Body of pancreas (tissue), 4 donors: ENCODE measurements at regions not wholly inside any gene's neighbourhood (a gene's known extent, or its start where the extent isn't known, plus 50 kb on each side); places are given as distances from the start of the nearest gene placed in this dataset.

Experiments used
- ATAC-seq: fragments of 150-250 bp; one replicate; pipeline ENCODE4 v1.9.1; 2016
- DNase-seq, 4 donors: peaks; one replicate each; pipeline ENCODE4 v3.0.0-alpha.2; 2019
- H3K27ac ChIP-seq, 4 donors: fragments of 200-600 bp; sonication (generic); 1 replicate in 3 of 4; 2 replicates in 1 of 4; pipeline versions ENCODE4 v1.5.1 to v1.6.1; 2016 to 2019; ENCODE audit warnings: mild to moderate bottlenecking in 1 of 4, mixed read lengths in 1 of 4, moderate library complexity in 1 of 4
- H3K27me3 ChIP-seq, 2 donors: fragments of 200-600 bp; sonication (generic); one replicate each; pipeline ENCODE4 v1.6.0; 2016; ENCODE audit warnings: mild to moderate bottlenecking in 1 of 2
- H3K36me3 ChIP-seq, 2 donors: fragments of 200-600 bp; sonication (generic); replicated peaks in 1 of 2; 2 replicates each; pipeline ENCODE4 v1.5.1; 2016; ENCODE audit warnings: low read depth in 2 of 2; ENCODE audit not compliant: insufficient read depth in 1 of 2
- H3K4me1 ChIP-seq: fragments of 200-600 bp; sonication (generic); one replicate; pipeline ENCODE4 v1.6.0; 2016
- H3K4me3 ChIP-seq, 2 donors: fragments of 200-600 bp; sonication (generic); 1 replicate in 1 of 2; 2 replicates in 1 of 2; pipeline ENCODE4 v1.5.1; 2016 to 2019
- H3K9me3 ChIP-seq, 3 donors: fragments of 200-600 bp; sonication (generic); 1 replicate in 2 of 3; 2 replicates in 1 of 3; pipeline ENCODE4 v1.5.1; 2016
- CTCF ChIP-seq, 7 experiments: fragments of 450-650 bp in 4 of 7; fragments of 200-600 bp in 3 of 7; sonication (generic) in 3 of 7; IDR thresholded peaks; one replicate each; pipeline ENCODE4 v1.5.1; 2016 to 2019; ENCODE audit warnings: antibody characterized with exemption in 7 of 7
- POLR2A ChIP-seq, 3 donors: fragments of 450-650 bp; IDR thresholded peaks; one replicate each; pipeline ENCODE4 v1.6.1; 2016; ENCODE audit warnings: antibody characterized with exemption in 3 of 3, mild to moderate bottlenecking in 2 of 3
- WGBS, 2 donors: methylation state at CpG; one replicate each; pipeline ENCODE4 v1.1.5; 2017; 5-methylcytosine and 5-hydroxymethylcytosine counted together
- intact Hi-C: fragments of 100-400 bp; cut with DNase I; formaldehyde crosslinking; loops from one replicate; pipeline ENCODE4 v1.15.1; 2023

- H3K4me1 ChIP-seq, result no peaks in the 10 kb centered on the region
- no peak overlapping the region for H3K4me3 ChIP-seq
- H3K27ac ChIP-seq, result peak overlapping the region in 1 of 4 donors; percentile 36
- DNase-seq (no peak), ATAC-seq (peak; percentile 68)
- TF ChIP-seq CTCF (IDR thresholded peaks at IDR 0.05), result no peak
- TF ChIP-seq POLR2A (IDR thresholded peaks at IDR 0.05), result no peak
- H3K36me3 ChIP-seq, result no peaks in the 10 kb centered on the region
- no peaks in the 10 kb centered on the region for H3K27me3 ChIP-seq
- no peaks in the 10 kb centered on the region for H3K9me3 ChIP-seq
- intact Hi-C loops, result no loop called here
- 38 to 50% methylated on average over 5 of the region's 5 CpGs for WGBS, 2 donors
Observed at GRCh38 chr2:64779117-64779690, 125.5 kb upstream of the SERTAD2 start.

DNA sequence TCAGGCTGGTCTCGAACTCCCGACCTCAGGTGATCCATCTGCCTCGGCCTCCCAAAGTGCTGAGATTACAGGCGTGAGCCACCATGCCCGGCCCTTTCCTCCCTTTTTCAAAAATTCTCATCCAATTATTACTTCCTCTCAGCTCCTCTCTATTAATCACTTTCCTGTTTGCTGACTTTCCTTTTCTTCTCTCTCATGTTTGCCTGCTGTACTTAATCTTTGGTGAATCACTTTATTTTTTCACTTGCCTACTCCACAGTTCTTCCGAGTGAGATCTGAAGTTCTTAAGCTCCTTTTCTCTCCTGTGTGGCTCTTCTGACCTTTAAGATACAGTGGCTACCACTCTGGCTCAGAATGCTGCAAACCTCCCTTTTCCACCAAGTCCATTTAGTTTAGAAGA is 126.3 kb upstream of the SERTAD2 start:
- TF ChIP-seq POLR2A (IDR thresholded peaks at IDR 0.05) (no peak), CTCF (IDR thresholded peaks at IDR 0.05) (no peak)
- intact Hi-C loops, result no loop called here
- H3K36me3 ChIP-seq, result no peaks in the 10 kb centered on the region
- ATAC-seq (no peak), DNase-seq (no peak)
- no peaks in the 10 kb centered on the region for H3K4me1 ChIP-seq
- 82 to 95% methylated on average over 6 of the region's 6 CpGs for WGBS, 2 donors
- no peak overlapping the region for H3K4me3 ChIP-seq
- H3K9me3 ChIP-seq, result no peaks in the 10 kb centered on the region
- no peak overlapping the region for H3K27ac ChIP-seq
- H3K27me3 ChIP-seq, result no peaks in the 10 kb centered on the region

- DNase-seq (no peak), ATAC-seq (no peak)
- H3K4me1 ChIP-seq, result no peaks in the 10 kb centered on the region
- no peak for TF ChIP-seq CTCF (IDR thresholded peaks at IDR 0.05)
- no peak for TF ChIP-seq POLR2A (IDR thresholded peaks at IDR 0.05)
- no peak overlapping the region for H3K4me3 ChIP-seq
- no peaks in the 10 kb centered on the region for H3K9me3 ChIP-seq
- H3K27ac ChIP-seq, result no peak overlapping the region
- no peaks in the 10 kb centered on the region for H3K36me3 ChIP-seq
- 92 to 95% methylated on average over 2 of the region's 2 CpGs for WGBS, 2 donors
- no peaks in the 10 kb centered on the region for H3K27me3 ChIP-seq
- intact Hi-C loops, result no loop called here
Observed at GRCh38 chr2:64781711-64782390, 128.1 kb upstream of the SERTAD2 start.

DNA sequence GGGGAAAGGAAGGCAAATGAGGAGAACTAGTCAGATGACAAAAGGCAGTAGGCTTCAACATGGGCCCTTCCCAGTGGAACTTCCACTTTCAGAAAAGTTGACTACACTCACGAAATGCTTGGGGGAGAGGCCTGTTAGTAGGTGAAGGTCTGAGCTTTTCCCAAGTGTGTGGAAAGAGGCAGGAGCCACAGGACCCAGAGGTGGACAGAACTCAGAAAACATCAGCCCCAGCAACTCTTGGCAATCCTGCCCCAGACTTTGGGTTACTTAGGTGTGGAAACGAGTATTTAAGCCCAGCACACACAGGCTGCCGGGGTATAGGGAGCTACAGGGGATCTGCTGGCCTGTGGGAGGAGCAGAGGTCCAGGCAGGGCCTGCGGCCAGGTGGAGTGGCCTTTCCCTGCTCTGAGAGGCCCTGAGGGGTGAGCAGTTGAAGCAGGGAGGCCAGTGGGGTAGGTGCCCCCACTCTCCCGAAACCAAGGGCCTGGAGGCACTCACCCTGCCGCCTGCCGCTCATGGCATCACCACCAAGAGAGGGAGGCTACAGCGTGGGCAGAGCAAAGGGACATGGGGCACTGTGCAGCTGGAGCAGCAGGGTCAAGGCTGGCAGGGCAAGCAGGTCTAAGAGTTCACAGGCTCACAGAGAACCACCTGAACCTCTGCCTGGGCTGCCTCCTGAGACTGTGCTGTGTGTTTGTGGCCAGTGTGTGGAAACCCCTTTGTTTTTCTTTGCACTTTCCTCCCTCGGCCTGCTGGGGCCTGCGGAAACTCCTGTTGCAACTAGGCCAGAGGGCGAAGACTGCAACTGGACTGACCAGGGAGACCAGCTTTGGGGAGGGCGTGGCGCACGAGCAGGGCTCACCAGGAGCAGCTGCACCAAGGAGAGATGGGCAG is 130.7 kb upstream of the SERTAD2 start:
- no peaks in the 10 kb centered on the region for H3K9me3 ChIP-seq
- no peak overlapping the region for H3K4me3 ChIP-seq
- ATAC-seq, result no peak
- intact Hi-C loops, result no loop called here
- H3K27me3 ChIP-seq, result no peaks in the 10 kb centered on the region
- 88 to 90% methylated on average over 13 to 14 of the region's 14 CpGs for WGBS, 2 donors
- no peak overlapping the region for H3K27ac ChIP-seq
- H3K4me1 ChIP-seq, result peaks cover under 1% of the 10 kb centered on the region
- H3K36me3 ChIP-seq, result no peaks in the 10 kb centered on the region
- TF ChIP-seq CTCF (IDR thresholded peaks at IDR 0.05) (no peak), POLR2A (IDR thresholded peaks at IDR 0.05) (no peak)
- no peak for DNase-seq
